ENCODE measurements at regions not wholly inside any gene's neighbourhood (a gene's known extent, or its start where the extent isn't known, plus 50 kb on each side); places are given as distances from the start of the nearest gene placed in this dataset.

GRCh38 chr1:82704393-82704792, 903.7 kb downstream of the ADGRL2 start:
- no peak overlapping the region for H3K4me3 Mint-ChIP-seq

GRCh38 chr1:82703951-82704350, 903.2 kb downstream of the ADGRL2 start:
- Mint-ChIP-seq H3K4me1 (peaks cover 12% of the 10 kb centered on the region), H3K9me3 (no peaks in the 10 kb centered on the region), H3K27ac (no peak overlapping the region), H3K27me3 (ENCODE audit: low read depth) (no peaks in the 10 kb centered on the region), H3K4me3 (no peak overlapping the region), H3K36me3 (no peaks in the 10 kb centered on the region)
- no peak for TF ChIP-seq CTCF (IDR thresholded peaks at IDR 0.05; ENCODE audit: unreplicated experiment)
- no peak for DNase-seq (ENCODE audit: low spot score in 2 of 2, unreplicated experiment in 2 of 2)

More at GRCh38 chr1:82704393-82704792, 903.7 kb downstream of the ADGRL2 start:
- no peaks in the 10 kb centered on the region for H3K9me3 Mint-ChIP-seq
- H3K27me3 Mint-ChIP-seq (ENCODE audit: low read depth), result no peaks in the 10 kb centered on the region
- no peak for TF ChIP-seq CTCF (IDR thresholded peaks at IDR 0.05; ENCODE audit: unreplicated experiment)
- no peaks in the 10 kb centered on the region for H3K36me3 Mint-ChIP-seq
- peaks cover 12% of the 10 kb centered on the region for H3K4me1 Mint-ChIP-seq
- no peak for DNase-seq (ENCODE audit: low spot score in 2 of 2, unreplicated experiment in 2 of 2)
- no peak overlapping the region for H3K27ac Mint-ChIP-seq

GRCh38 chr1:82700476-82700875, 899.7 kb downstream of the ADGRL2 start:
- no peak for TF ChIP-seq CTCF (IDR thresholded peaks at IDR 0.05; ENCODE audit: unreplicated experiment)

GRCh38 chr1:82697965-82698364, 897.2 kb downstream of the ADGRL2 start:
- Mint-ChIP-seq H3K36me3 (no peaks in the 10 kb centered on the region), H3K9me3 (peaks cover 5% of the 10 kb centered on the region), H3K4me1 (peaks cover 16% of the 10 kb centered on the region), H3K4me3 (no peak overlapping the region), H3K27ac (no peak overlapping the region), H3K27me3 (ENCODE audit: low read depth) (no peaks in the 10 kb centered on the region)
- no peak for DNase-seq (ENCODE audit: low spot score in 2 of 2, unreplicated experiment in 2 of 2)
- no peak for TF ChIP-seq CTCF (IDR thresholded peaks at IDR 0.05; ENCODE audit: unreplicated experiment)

More at GRCh38 chr1:82700476-82700875, 899.7 kb downstream of the ADGRL2 start:
- Mint-ChIP-seq H3K27me3 (ENCODE audit: low read depth) (no peaks in the 10 kb centered on the region), H3K36me3 (no peaks in the 10 kb centered on the region), H3K9me3 (no peaks in the 10 kb centered on the region), H3K27ac (no peak overlapping the region), H3K4me1 (peaks cover 14% of the 10 kb centered on the region), H3K4me3 (no peak overlapping the region)
- DNase-seq (ENCODE audit: low spot score in 2 of 2, unreplicated experiment in 2 of 2), result no peak

- peaks cover 7% of the 10 kb centered on the region for H3K4me1 Mint-ChIP-seq
- no peaks in the 10 kb centered on the region for H3K36me3 Mint-ChIP-seq
- peaks cover 9% of the 10 kb centered on the region for H3K9me3 Mint-ChIP-seq
- H3K27ac Mint-ChIP-seq, result no peak overlapping the region
- no peaks in the 10 kb centered on the region for H3K27me3 Mint-ChIP-seq (ENCODE audit: low read depth)
- TF ChIP-seq CTCF (IDR thresholded peaks at IDR 0.05; ENCODE audit: unreplicated experiment), result no peak
- no peak overlapping the region for H3K4me3 Mint-ChIP-seq
- no peak for DNase-seq (ENCODE audit: low spot score in 2 of 2, unreplicated experiment in 2 of 2)
These were observed 894.7 kb downstream of the ADGRL2 start for GRCh38 chr1:82695443-82695842.

GRCh38 chr1:82690411-82690810, 889.7 kb downstream of the ADGRL2 start:
- no peak for DNase-seq (ENCODE audit: low spot score in 2 of 2, unreplicated experiment in 2 of 2)
- Mint-ChIP-seq H3K36me3 (peaks cover 16% of the 10 kb centered on the region), H3K9me3 (peaks cover 39% of the 10 kb centered on the region), H3K27ac (no peak overlapping the region), H3K4me3 (no peak overlapping the region), H3K27me3 (ENCODE audit: low read depth) (no peaks in the 10 kb centered on the region), H3K4me1 (peaks cover 3% of the 10 kb centered on the region)
- TF ChIP-seq CTCF (IDR thresholded peaks at IDR 0.05; ENCODE audit: unreplicated experiment), result no peak
